ENCODE measurements at regions not wholly inside any gene's neighbourhood (a gene's known extent, or its start where the extent isn't known, plus 50 kb on each side); places are given as distances from the start of the nearest gene placed in this dataset.
A peak's percentile ranks its signal among the peaks of the same experiment; 100 is the strongest.

- ChIA-PET CTCF (interaction anchor here (0.7 to 1.7 kb wide), 2 partner anchors 13 kb away, joined by 3 read pairs; no protein-coding TSS in a partner anchor), POLR2A (no interaction called here)
- DNase-seq (ENCODE audit: low read depth in 1 of 2, low spot score in 1 of 2), result no peak
- Histone ChIP-seq H3K27ac (no peak overlapping the region), H3K4me1 (peaks cover 26% of the 10 kb centered on the region), H3K4me3 (no peak overlapping the region), H3K9me3 (no peaks in the 10 kb centered on the region), H3K4me2 (no peak overlapping the region)
- TF ChIP-seq E2F6 (IDR thresholded peaks at IDR 0.05; ENCODE audit: borderline replicate concordance, low read depth) (no peak), FOXS1 (CRISPR knock-in tag; IDR thresholded peaks at IDR 0.05) (no peak), SREBF2 (IDR thresholded peaks at IDR 0.05) (no peak), HMGXB4 (CRISPR knock-in tag; IDR thresholded peaks at IDR 0.05; ENCODE audit: borderline replicate concordance) (no peak), ZFP36 (IDR thresholded peaks at IDR 0.05; ENCODE audit: borderline replicate concordance, partially characterized antibody) (no peak), RFX5 (IDR thresholded peaks at IDR 0.05) (no peak), HES2 (IDR thresholded peaks at IDR 0.05) (no peak)
- ATAC-seq, result no peak
- no peak for FAIRE-seq
Measured at GRCh38 chr13:33694546-33694945, 123.4 kb upstream of the RFC3 start.

GRCh38 chr13:33696530-33696929, 121.4 kb upstream of the RFC3 start:
- TF ChIP-seq HDAC2 (IDR thresholded peaks at IDR 0.05) (no peak), PHF8 (IDR thresholded peaks at IDR 0.05; ENCODE audit: borderline replicate concordance, low read depth) (no peak), HEYL (CRISPR knock-in tag; IDR thresholded peaks at IDR 0.05) (no peak), RNF2 (IDR thresholded peaks at IDR 0.05; ENCODE audit: borderline replicate concordance, low read depth) (no peak), TFCP2L1 (CRISPR knock-in tag; IDR thresholded peaks at IDR 0.05) (no peak), SREBF2 (IDR thresholded peaks at IDR 0.05) (no peak), E2F6 (IDR thresholded peaks at IDR 0.05; ENCODE audit: borderline replicate concordance, low read depth) (no peak), ZFP36 (IDR thresholded peaks at IDR 0.05; ENCODE audit: borderline replicate concordance, partially characterized antibody) (no peak), ZSCAN20 (CRISPR knock-in tag; IDR thresholded peaks at IDR 0.05) (no peak), BCL3 (IDR thresholded peaks at IDR 0.05) (no peak), GATA3 (IDR thresholded peaks at IDR 0.05; ENCODE audit: borderline replicate concordance) (no peak), FOXS1 (CRISPR knock-in tag; IDR thresholded peaks at IDR 0.05) (no peak), HOXB13 (CRISPR knock-in tag; IDR thresholded peaks at IDR 0.05; ENCODE audit: low read depth) (no peak), HES2 (IDR thresholded peaks at IDR 0.05) (no peak), RARB (CRISPR knock-in tag; IDR thresholded peaks at IDR 0.05) (no peak), CHD4 (IDR thresholded peaks at IDR 0.05; ENCODE audit: borderline replicate concordance) (no peak), EHMT2 (IDR thresholded peaks at IDR 0.05; ENCODE audit: low read depth) (no peak), ZNF302 (CRISPR knock-in tag; IDR thresholded peaks at IDR 0.05) (no peak), NR3C1 (IDR thresholded peaks at IDR 0.05) (no peak), RFX5 (IDR thresholded peaks at IDR 0.05) (no peak)
- Histone ChIP-seq H3K27ac (peak overlapping the region; percentile 20 to 67; a peak in 4 of 6 replicates), H3K4me2 (peak overlapping the region; percentile 70), H3K4me1 (peaks cover 26% of the 10 kb centered on the region), H3K4me3 (no peak overlapping the region), H3K9me3 (no peaks in the 10 kb centered on the region)
- WGBS (ENCODE audit: missing lambda C conversion rate), result 92% methylated on average over 1 of the region's 1 CpG
- FAIRE-seq (no peak), ATAC-seq (no peak), DNase-seq (ENCODE audit: low read depth in 1 of 2, low spot score in 1 of 2) (no peak)
- POLR2A ChIA-PET, result interaction anchor here (0.7 kb wide), 1 partner anchor 17 kb away, joined by 3 read pairs; no protein-coding TSS in a partner anchor
- CTCF ChIA-PET, result interaction anchor here (1.2 to 1.6 kb wide), 2 partner anchors 10 to 27 kb away, joined by 4 read pairs; no protein-coding TSS in a partner anchor
